NCI-H82 (cell line): ENCODE measurements at regions not wholly inside any gene's neighbourhood (a gene's known extent, or its start where the extent isn't known, plus 50 kb on each side); places are given as distances from the start of the nearest gene placed in this dataset.

Source experiments
- DNase-seq: peaks from one replicate; lab custom pipeline; 2025; lab: John Stamatoyannopoulos, UW

DNA sequence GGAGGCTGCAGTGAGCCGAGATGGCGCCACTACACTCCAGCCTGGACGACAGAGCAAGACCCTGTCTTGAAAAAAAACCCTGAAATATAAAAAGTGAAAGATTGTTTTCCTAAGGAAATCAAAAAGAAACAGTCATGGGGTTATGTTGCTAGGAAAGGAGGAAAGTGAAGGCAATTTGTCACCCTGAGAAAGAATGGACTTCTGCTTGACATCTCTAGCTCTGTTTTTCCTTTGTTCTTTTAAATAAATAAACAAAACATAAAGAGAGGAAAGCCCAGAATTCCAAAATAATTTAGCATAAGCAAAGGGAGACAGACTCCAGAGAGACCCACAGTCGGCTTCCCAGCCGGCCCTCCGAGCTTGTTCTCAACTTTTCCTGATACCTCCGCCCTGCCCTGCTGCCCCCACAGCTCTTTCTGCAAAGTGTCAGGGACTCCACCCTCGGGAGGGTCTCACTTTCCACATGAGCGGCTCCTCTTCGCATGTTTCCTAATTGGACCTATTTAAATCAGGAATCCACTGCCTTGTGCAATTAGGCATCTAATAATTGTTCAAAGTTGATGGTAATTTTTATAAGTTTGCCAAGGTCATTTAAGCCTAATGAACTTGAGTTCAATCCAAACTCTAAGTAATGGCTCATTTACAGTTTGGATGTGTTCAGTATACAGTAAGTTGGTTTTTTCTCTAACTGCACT, 49.8 kb upstream of the COPS8 start:
- no peak for DNase-seq
